ENCODE measurements at regions not wholly inside any gene's neighbourhood (a gene's known extent, or its start where the extent isn't known, plus 50 kb on each side); places are given as distances from the start of the nearest gene placed in this dataset.

DNA sequence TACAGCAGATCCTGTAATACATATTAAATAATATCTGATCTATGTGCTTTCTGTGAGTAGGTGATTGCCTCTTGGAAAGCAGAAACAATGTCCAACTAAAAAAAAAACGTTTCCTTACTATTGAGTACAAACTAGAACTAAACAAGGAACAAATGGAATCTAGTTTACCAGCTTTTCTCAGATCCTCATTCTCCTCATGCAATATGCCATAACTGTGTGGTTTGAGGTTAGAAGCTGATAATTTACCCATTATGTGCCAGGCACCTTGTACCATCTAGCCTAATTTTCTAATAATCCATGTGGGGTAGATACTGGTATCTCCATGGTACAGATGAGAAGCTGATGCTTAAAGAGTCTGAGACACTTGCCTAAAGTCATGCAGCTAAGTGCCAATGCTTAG is 154.7 kb downstream of the PTGER3 start:
- intact Hi-C loops (cut with DNase I) = no loop called here
- peaks cover 5 to 6% of the 10 kb centered on the region in 2 donors for H3K4me1 ChIP-seq

DNA sequence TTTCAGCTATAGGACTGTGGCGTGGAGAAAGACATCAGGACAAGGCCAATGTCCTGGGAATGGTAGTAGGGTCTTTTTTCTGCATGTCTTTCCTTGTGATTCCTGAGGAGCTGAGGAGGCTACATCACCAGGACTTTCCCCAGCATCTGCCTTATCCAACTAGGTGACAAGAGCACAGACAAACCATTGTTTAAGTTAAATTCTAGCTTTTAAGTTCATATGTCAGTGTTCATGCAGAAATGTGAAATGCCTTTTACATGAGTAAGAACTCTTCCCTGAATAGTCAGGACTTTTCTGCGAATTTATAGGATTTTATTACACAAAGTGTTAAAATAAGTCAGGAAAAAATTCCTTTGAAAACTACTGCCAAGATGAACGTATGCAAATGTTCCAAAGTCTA is 154.2 kb downstream of the PTGER3 start:
- H3K9me3 ChIP-seq = no peaks in the 10 kb centered on the region
- intact Hi-C loops (cut with DNase I) = no loop called here

More for the DNA sequence above, 154.7 kb downstream of the PTGER3 start:
- TF ChIP-seq, protein P1, sequence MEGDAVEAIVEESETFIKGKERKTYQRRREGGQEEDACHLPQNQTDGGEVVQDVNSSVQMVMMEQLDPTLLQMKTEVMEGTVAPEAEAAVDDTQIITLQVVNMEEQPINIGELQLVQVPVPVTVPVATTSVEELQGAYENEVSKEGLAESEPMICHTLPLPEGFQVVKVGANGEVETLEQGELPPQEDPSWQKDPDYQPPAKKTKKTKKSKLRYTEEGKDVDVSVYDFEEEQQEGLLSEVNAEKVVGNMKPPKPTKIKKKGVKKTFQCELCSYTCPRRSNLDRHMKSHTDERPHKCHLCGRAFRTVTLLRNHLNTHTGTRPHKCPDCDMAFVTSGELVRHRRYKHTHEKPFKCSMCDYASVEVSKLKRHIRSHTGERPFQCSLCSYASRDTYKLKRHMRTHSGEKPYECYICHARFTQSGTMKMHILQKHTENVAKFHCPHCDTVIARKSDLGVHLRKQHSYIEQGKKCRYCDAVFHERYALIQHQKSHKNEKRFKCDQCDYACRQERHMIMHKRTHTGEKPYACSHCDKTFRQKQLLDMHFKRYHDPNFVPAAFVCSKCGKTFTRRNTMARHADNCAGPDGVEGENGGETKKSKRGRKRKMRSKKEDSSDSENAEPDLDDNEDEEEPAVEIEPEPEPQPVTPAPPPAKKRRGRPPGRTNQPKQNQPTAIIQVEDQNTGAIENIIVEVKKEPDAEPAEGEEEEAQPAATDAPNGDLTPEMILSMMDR (IDR thresholded peaks at IDR 0.05) = no peak
- Histone ChIP-seq H3K9me3 (no peaks in the 10 kb centered on the region), H3K27ac (no peak overlapping the region), H3K36me3 (no peaks in the 10 kb centered on the region), H3K27me3 (no peaks in the 10 kb centered on the region), H3K4me3 (no peak overlapping the region)
- ATAC-seq = no peak
- DNase-seq = no peak

DNA sequence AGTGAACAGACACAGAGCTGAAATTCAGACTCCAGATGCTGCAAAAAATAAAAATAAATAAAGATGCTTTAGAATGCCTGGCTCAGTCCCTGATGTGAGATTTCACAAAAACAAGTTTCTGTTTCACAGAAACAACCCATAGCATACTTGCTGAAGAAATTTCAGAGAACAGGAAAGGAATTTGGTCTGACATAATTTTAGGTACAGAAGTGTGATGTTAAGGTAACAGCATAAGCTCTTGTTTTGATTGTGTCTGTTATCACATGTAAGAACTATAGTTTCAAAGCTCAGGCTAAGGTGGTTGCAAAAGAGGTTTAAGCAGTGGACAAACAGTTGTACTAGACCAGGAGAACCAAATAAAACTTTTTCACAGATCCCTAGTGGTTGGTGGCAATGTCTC is 152.1 kb downstream of the PTGER3 start:
- intact Hi-C loops (cut with DNase I) = no loop called here
- ATAC-seq (no peak), DNase-seq (no peak)
- H3K9me3 ChIP-seq = no peaks in the 10 kb centered on the region
- peaks cover 5 to 6% of the 10 kb centered on the region in 2 donors for H3K4me1 ChIP-seq
- no peaks in the 10 kb centered on the region for H3K36me3 ChIP-seq
- no peak overlapping the region for H3K4me3 ChIP-seq
- TF ChIP-seq, protein P1 (IDR thresholded peaks at IDR 0.05) = no peak
- no peak overlapping the region for H3K27ac ChIP-seq
- no peaks in the 10 kb centered on the region for H3K27me3 ChIP-seq

More for the DNA sequence above, 154.2 kb downstream of the PTGER3 start:
- DNase-seq (no peak), ATAC-seq (no peak)
- H3K36me3 ChIP-seq = no peaks in the 10 kb centered on the region
- H3K27me3 ChIP-seq = no peaks in the 10 kb centered on the region
- H3K4me3 ChIP-seq = no peak overlapping the region
- TF ChIP-seq, protein P1 (IDR thresholded peaks at IDR 0.05) = no peak
- H3K27ac ChIP-seq = no peak overlapping the region
- H3K4me1 ChIP-seq = peaks cover 5 to 6% of the 10 kb centered on the region in 2 donors

DNA sequence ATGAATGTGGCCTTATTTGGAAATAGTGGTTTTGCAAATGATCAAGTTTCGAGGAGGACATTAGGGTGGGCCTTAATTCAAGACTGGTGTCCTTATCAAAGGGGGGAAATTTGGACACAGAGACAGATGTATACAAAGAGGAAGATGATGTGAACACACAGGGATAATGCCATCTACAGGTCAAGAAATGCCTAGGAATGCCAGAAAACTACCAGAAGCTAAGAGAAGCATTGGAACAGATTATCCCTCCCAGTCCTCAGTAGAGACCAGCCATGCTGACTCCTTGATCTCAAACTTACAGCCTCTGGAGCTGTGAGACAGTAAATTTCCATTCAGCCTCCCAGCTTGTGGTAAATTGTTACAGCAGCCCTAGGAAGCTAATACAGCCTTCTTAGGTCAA is 151.4 kb downstream of the PTGER3 start:
- intact Hi-C loops (cut with DNase I) = no loop called here

DNA sequence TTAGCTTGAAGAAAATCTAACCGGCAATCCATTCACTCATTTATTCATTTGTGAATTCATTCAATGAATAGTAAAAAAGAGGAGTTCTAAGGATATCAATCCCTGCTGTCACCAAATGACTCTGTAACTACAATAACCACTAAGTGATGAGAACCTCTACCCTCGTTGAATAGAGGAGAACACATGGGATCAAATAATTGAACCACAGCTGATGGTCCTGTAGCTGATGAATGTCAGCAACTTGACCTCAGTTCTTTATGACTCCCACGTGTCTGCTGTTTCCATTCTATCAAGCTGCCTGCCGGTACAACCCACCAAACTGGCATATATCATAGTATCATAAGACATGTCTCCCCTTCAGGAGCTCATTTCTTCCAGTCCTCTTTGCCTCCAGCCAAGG is 150.3 kb downstream of the PTGER3 start:
- TF ChIP-seq, protein P1 (IDR thresholded peaks at IDR 0.05) = no peak
- intact Hi-C loops (cut with DNase I) = no loop called here
- Histone ChIP-seq H3K27me3 (no peaks in the 10 kb centered on the region), H3K9me3 (no peaks in the 10 kb centered on the region), H3K27ac (no peak overlapping the region), H3K4me1 (no peaks in the 10 kb centered on the region), H3K36me3 (no peaks in the 10 kb centered on the region), H3K4me3 (no peak overlapping the region)
- DNase-seq (no peak), ATAC-seq (no peak)

More for the DNA sequence above, 151.4 kb downstream of the PTGER3 start:
- no peak overlapping the region for H3K4me3 ChIP-seq
- DNase-seq (no peak), ATAC-seq (no peak)
- peaks cover 1 to 6% of the 10 kb centered on the region in 2 donors for H3K4me1 ChIP-seq
- no peak overlapping the region for H3K27ac ChIP-seq
- H3K36me3 ChIP-seq = no peaks in the 10 kb centered on the region
- TF ChIP-seq, protein P1 (IDR thresholded peaks at IDR 0.05) = no peak
- no peaks in the 10 kb centered on the region for H3K9me3 ChIP-seq
- no peaks in the 10 kb centered on the region for H3K27me3 ChIP-seq
